Subcutaneous abdominal adipose tissue (tissue), 5 donors: ENCODE measurements at regions not wholly inside any gene's neighbourhood (a gene's known extent, or its start where the extent isn't known, plus 50 kb on each side); places are given as distances from the start of the nearest gene placed in this dataset.
A peak's percentile ranks its signal among the peaks of the same experiment; 100 is the strongest.

Source experiments
- H3K27ac ChIP-seq: one replicate; pipeline ENCODE4 v1.7.0; 2013; ENCODE audit warnings: low read depth, mild to moderate bottlenecking, inconsistent platforms, low read length, moderate library complexity
- H3K27me3 ChIP-seq, 5 donors: one replicate each; pipeline ENCODE4 v1.7.0; 2013; ENCODE audit warnings: low read length in 5 of 5, inconsistent platforms in 1 of 5; ENCODE audit not compliant: control insufficient read depth in 5 of 5, insufficient read depth in 4 of 5
- H3K36me3 ChIP-seq, 5 donors: one replicate each; pipeline ENCODE4 v1.7.0; 2013; ENCODE audit warnings: low read length in 5 of 5; ENCODE audit not compliant: control insufficient read depth in 5 of 5, insufficient read depth in 5 of 5
- H3K4me1 ChIP-seq, 5 donors: one replicate each; pipeline ENCODE4 v1.7.0; 2013; ENCODE audit warnings: low read length in 5 of 5, mild to moderate bottlenecking in 3 of 5, moderate library complexity in 1 of 5; ENCODE audit not compliant: control insufficient read depth in 5 of 5, insufficient read depth in 5 of 5
- H3K4me3 ChIP-seq, 5 donors: one replicate each; pipeline ENCODE4 v1.7.0; 2013; ENCODE audit warnings: low read length in 5 of 5, low read depth in 1 of 5
- H3K9ac ChIP-seq, 5 donors: one replicate each; pipeline ENCODE4 v1.7.0; 2013; ENCODE audit warnings: low read length in 5 of 5, mild to moderate bottlenecking in 4 of 5, moderate library complexity in 3 of 5
- H3K9me3 ChIP-seq, 5 donors: one replicate each; pipeline ENCODE4 v1.7.0; 2013; ENCODE audit warnings: low read length in 5 of 5; ENCODE audit not compliant: control insufficient read depth in 5 of 5
- donor health status: healthy.
- donor health status: healthy.
- donor health status: healthy.
- donor health status: healthy.
- donor health status: healthy.

- Histone ChIP-seq H3K27ac (no peak overlapping the region), H3K36me3 (no peaks in the 10 kb centered on the region), H3K27me3 (no peaks in the 10 kb centered on the region), H3K4me1 (no peaks in the 10 kb centered on the region), H3K4me3 (peak overlapping the region in 1 of 5 donors; percentile 2), H3K9me3 (peaks cover 0 to 3% (median 0%) of the 10 kb centered on the region in 5 donors), H3K9ac (no peak overlapping the region)
Measured at GRCh38 chr4:181637186-181638105, 605.8 kb upstream of the TENM3 start.

DNA sequence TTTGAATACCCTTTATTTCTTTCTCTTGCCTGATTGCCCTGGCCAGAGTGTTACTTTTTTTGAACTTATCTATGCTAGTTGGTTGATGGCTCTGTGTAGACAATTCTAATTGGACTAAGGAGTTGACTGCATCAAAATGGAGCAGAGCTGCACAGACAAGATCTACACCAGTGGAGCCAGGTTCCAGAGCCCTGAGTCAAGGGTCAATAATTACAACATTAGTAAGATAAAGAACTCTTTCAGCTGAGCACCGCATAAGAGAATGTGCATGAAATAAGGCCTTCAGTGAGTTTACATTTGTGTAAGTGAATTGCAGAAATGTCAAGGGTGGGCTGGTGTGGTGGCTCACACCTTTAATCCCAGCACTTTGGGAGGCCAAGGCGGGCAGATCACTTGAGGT lies 599.7 kb upstream of the TENM3 start:
- no peaks in the 10 kb centered on the region for H3K4me1 ChIP-seq
- H3K27me3 ChIP-seq, result no peaks in the 10 kb centered on the region
- H3K9me3 ChIP-seq, result no peaks in the 10 kb centered on the region
- H3K4me3 ChIP-seq, result no peak overlapping the region
- no peak overlapping the region for H3K27ac ChIP-seq
- H3K9ac ChIP-seq, result no peak overlapping the region
- no peaks in the 10 kb centered on the region for H3K36me3 ChIP-seq

GRCh38 chr4:181645489-181645888 lies 597.7 kb upstream of the TENM3 start:
- Histone ChIP-seq H3K27me3 (no peaks in the 10 kb centered on the region), H3K9me3 (no peaks in the 10 kb centered on the region), H3K4me3 (no peak overlapping the region), H3K4me1 (no peaks in the 10 kb centered on the region), H3K27ac (no peak overlapping the region), H3K9ac (no peak overlapping the region), H3K36me3 (no peaks in the 10 kb centered on the region)

DNA sequence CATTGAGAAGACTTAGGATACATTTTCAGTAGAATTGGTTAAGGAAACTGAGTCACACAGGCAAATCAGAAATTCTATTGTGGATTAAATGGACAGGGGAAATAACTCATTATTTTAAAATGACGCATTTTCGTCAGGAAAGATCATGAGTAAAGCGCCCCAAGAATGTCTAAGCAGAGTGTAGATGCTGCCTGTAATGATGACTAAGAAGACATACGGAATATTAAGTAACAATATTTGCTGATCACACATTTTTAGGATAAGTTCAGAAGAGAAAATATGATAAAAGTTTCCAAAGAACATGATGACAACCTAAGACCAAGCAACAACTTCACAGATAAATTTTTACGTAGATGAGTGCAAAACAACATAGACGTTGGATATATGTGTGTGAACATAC lies 596.3 kb upstream of the TENM3 start:
- Histone ChIP-seq H3K4me1 (no peaks in the 10 kb centered on the region), H3K27ac (no peak overlapping the region), H3K36me3 (no peaks in the 10 kb centered on the region), H3K27me3 (no peaks in the 10 kb centered on the region), H3K9me3 (no peaks in the 10 kb centered on the region), H3K9ac (no peak overlapping the region), H3K4me3 (no peak overlapping the region)

GRCh38 chr4:181647396-181648147 lies 595.6 kb upstream of the TENM3 start:
- no peaks in the 10 kb centered on the region for H3K36me3 ChIP-seq
- no peaks in the 10 kb centered on the region for H3K4me1 ChIP-seq
- H3K9me3 ChIP-seq, result no peaks in the 10 kb centered on the region
- no peak overlapping the region for H3K27ac ChIP-seq
- H3K27me3 ChIP-seq, result no peaks in the 10 kb centered on the region
- H3K4me3 ChIP-seq, result peak overlapping the region in 1 of 5 donors; percentile 9
- H3K9ac ChIP-seq, result no peak overlapping the region

DNA sequence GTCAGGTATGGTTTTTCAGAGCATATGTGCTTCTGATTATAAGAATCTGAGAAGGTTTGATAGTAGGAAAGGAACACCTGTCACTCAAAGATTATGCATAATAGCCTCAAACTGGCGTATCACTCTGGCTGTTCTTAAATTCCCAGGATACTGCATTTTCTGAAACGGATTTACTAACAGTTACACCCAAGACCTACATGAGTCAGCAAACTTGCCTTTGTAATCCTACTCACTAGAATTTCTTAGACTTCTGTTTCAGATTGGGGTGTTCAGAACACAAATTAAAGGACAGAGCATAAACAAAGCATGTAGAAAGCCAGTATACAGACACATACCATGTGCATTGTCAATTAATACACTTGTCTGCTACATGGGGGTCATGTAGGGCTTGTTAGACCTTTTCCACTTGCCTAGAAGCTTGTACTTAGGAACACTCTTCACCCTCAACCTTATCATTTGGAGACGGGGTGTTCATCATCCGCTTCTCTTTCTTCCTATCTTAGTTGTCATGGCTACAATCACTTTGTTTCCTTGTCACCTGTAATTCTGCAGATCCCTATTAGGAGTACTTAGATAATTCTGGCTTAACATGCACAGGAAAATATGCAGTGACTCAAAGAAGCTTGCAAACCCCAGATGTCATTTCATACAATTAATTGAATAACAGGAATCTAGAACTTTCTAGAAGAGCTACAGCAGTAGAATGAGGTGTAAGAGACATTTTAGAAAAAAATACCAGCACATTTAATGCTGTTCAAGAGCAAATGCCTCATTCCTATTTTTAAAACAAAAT lies 593.0 kb upstream of the TENM3 start:
- H3K4me1 ChIP-seq, result peaks cover 0 to 5% (median 0%) of the 10 kb centered on the region in 5 donors
- H3K27me3 ChIP-seq, result no peaks in the 10 kb centered on the region
- H3K36me3 ChIP-seq, result no peaks in the 10 kb centered on the region
- H3K9me3 ChIP-seq, result no peaks in the 10 kb centered on the region
- no peak overlapping the region for H3K27ac ChIP-seq
- H3K4me3 ChIP-seq, result no peak overlapping the region
- no peak overlapping the region for H3K9ac ChIP-seq

DNA sequence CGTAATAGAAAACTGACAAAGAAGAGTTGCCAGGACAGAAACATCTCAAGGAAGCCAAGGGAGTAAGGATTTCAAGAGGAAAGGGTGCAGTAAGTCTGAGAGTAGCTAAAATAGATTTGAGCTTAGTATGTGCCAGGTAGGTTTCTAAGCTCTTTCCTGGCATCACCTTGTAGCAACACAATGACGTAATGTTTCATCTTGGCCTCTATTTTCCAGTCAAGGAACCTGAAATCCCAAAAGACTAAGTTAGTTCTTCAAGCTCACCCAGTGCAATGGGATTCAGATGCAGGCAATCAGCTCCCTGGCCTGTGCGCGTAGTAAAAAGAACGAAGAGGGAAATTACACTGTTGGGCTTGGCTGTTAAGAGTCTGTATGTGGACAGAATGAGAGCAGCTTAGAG lies 586.5 kb upstream of the TENM3 start:
- Histone ChIP-seq H3K4me3 (no peak overlapping the region), H3K9me3 (no peaks in the 10 kb centered on the region), H3K9ac (no peak overlapping the region), H3K36me3 (no peaks in the 10 kb centered on the region), H3K27ac (no peak overlapping the region), H3K4me1 (peaks cover 0 to 34% (median 14%) of the 10 kb centered on the region in 5 donors), H3K27me3 (no peaks in the 10 kb centered on the region)

- H3K9me3 ChIP-seq, result no peaks in the 10 kb centered on the region
- no peak overlapping the region for H3K9ac ChIP-seq
- no peaks in the 10 kb centered on the region for H3K27me3 ChIP-seq
Measured at GRCh38 chr4:181659202-181659601, 584.0 kb upstream of the TENM3 start.

DNA sequence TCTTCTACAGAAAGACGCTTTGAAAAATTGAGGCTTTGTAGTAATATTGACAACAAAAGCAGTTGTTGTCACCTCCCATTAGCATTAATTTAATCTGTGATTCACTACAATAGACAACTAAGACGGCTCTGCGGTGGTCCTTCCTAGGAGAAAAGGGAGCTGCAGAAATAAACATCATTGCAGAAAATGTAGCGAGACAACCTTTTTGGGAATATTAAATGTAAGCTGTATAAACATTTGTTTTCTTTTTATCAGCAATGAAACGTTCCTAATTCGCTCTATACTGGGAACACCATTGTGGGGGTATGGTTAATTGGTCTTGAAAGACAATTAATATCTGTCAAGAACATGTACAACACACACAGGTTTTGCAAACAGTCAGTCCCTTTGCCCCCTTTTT lies 583.3 kb upstream of the TENM3 start:
- Histone ChIP-seq H3K4me1 (peaks cover 0 to 42% (median 22%) of the 10 kb centered on the region in 5 donors), H3K4me3 (no peak overlapping the region), H3K9ac (no peak overlapping the region), H3K36me3 (no peaks in the 10 kb centered on the region), H3K9me3 (no peaks in the 10 kb centered on the region), H3K27me3 (no peaks in the 10 kb centered on the region), H3K27ac (no peak overlapping the region)

More at GRCh38 chr4:181659202-181659601, 584.0 kb upstream of the TENM3 start:
- Histone ChIP-seq H3K4me1 (peaks cover 0 to 44% (median 22%) of the 10 kb centered on the region in 5 donors), H3K4me3 (no peak overlapping the region), H3K36me3 (no peaks in the 10 kb centered on the region), H3K27ac (no peak overlapping the region)
